Peyer's patch (tissue), 4 donors: ENCODE measurements at regions not wholly inside any gene's neighbourhood (a gene's known extent, or its start where the extent isn't known, plus 50 kb on each side); places are given as distances from the start of the nearest gene placed in this dataset.

ENCODE experiments used
- DNase-seq, 3 donors: peaks; one replicate each; pipeline ENCODE4 v3.0.0-alpha.2; 2017 to 2019
- H3K27ac ChIP-seq, 4 donors: fragments of 200-600 bp; sonication (generic); one replicate each; pipeline ENCODE4 v1.5.1; 2016 to 2019
- H3K27me3 ChIP-seq, 2 donors: fragments of 200-600 bp; sonication (generic); one replicate each; pipeline ENCODE4 v1.5.1; 2019
- H3K36me3 ChIP-seq, 3 donors: fragments of 200-600 bp; sonication (generic); one replicate each; pipeline ENCODE4 v1.5.1; 2016 to 2019
- H3K4me1 ChIP-seq, 4 donors: fragments of 200-600 bp; sonication (generic); one replicate each; pipeline ENCODE4 v1.5.1; 2016 to 2019
- H3K4me3 ChIP-seq, 4 donors: fragments of 200-600 bp; sonication (generic); 1 replicate in 3 of 4; 2 replicates in 1 of 4; pipeline ENCODE4 v1.5.1; 2016 to 2019; ENCODE audit warnings: mild to moderate bottlenecking in 1 of 4
- H3K9me3 ChIP-seq, 4 donors: fragments of 200-600 bp; sonication (generic); one replicate each; pipeline ENCODE4 v1.5.1; 2016 to 2019; ENCODE audit warnings: mild to moderate bottlenecking in 1 of 4
- POLR2A ChIP-seq, 2 donors: fragments of 450-650 bp; IDR thresholded peaks; one replicate each; pipeline ENCODE4 v1.5.1; 2017; ENCODE audit warnings: antibody characterized with exemption in 2 of 2, mild to moderate bottlenecking in 2 of 2, moderate library complexity in 2 of 2
- TF ChIP-seq, protein P1 (sequence below), 6 experiments: fragments of 450-650 bp in 4 of 6; fragments of 200-600 bp in 2 of 6; sonication (generic) in 1 of 6; IDR thresholded peaks; one replicate each; pipeline ENCODE4 v1.5.1; 2017 to 2019; ENCODE audit warnings: antibody characterized with exemption in 6 of 6, mild to moderate bottlenecking in 3 of 6, moderate library complexity in 1 of 6

DNA sequence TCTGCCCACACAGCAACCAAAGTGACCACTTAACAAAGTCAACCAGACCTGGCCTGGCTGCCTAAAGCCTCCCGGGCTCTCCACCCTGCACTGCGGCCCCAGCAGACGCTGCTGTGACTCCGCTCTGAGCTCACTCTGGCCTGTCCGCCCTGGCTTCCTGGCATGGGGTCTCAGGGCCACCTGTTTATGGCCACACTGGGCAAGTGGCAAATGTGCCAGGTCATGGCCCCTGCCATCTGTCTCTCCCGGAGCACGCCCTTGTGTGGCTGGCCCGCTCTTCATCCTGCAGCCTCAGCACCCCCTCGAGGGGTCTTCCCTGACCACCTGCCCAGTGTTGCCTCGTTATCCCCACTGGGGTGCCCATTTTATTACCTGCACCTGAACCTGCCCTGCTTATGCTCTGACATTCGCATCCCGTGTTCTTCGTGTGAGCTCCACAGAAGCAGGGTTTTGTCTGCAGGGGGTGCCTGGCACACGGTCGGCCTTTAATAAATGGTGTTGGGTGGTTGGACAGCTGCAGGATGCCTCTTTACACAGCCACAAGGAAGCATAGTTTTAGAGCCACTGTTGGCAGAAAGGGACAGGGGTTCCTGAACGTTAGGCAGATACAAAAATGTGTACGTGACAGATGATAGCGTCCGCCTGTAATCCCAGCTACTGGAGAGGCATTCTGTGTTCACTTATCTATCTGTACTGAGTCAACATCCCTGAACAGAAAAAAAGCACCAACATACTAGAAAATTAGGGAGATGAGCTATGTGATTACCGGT is 785.6 kb downstream of the TBC1D22A start:
- Histone ChIP-seq H3K9me3 (peaks cover 0 to 4% (median 0%) of the 10 kb centered on the region in 4 donors), H3K36me3 (no peaks in the 10 kb centered on the region), H3K4me3 (no peak overlapping the region), H3K27me3 (no peaks in the 10 kb centered on the region), H3K27ac (no peak overlapping the region), H3K4me1 (no peaks in the 10 kb centered on the region)
- DNase-seq, result no peak
- TF ChIP-seq POLR2A (IDR thresholded peaks at IDR 0.05), result no peak
- TF ChIP-seq, protein P1, sequence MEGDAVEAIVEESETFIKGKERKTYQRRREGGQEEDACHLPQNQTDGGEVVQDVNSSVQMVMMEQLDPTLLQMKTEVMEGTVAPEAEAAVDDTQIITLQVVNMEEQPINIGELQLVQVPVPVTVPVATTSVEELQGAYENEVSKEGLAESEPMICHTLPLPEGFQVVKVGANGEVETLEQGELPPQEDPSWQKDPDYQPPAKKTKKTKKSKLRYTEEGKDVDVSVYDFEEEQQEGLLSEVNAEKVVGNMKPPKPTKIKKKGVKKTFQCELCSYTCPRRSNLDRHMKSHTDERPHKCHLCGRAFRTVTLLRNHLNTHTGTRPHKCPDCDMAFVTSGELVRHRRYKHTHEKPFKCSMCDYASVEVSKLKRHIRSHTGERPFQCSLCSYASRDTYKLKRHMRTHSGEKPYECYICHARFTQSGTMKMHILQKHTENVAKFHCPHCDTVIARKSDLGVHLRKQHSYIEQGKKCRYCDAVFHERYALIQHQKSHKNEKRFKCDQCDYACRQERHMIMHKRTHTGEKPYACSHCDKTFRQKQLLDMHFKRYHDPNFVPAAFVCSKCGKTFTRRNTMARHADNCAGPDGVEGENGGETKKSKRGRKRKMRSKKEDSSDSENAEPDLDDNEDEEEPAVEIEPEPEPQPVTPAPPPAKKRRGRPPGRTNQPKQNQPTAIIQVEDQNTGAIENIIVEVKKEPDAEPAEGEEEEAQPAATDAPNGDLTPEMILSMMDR (IDR thresholded peaks at IDR 0.05), result no peak

DNA sequence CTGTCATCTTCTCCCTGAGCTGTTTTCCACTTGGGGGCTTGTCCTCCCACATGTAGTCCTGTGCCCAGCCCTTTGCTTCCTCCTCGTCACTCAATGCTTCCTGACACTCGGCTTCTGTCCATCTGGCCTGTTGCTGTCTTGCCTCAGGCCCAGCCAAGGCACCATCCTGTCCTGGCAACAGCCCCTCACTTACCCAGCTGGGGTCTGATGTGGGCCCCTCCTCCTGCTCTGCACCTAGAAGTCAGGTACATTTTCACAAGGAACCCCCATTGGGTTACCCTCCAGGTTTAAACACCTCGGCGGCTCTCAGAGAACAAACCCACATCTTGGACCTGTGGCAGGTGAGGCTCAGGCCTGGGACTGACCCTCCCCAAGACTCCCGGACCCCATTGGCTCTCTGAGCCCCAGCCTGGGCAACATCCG is 784.8 kb downstream of the TBC1D22A start:
- Histone ChIP-seq H3K27ac (no peak overlapping the region), H3K4me3 (no peak overlapping the region), H3K9me3 (peaks cover 0 to 4% (median 0%) of the 10 kb centered on the region in 4 donors), H3K4me1 (no peaks in the 10 kb centered on the region), H3K27me3 (no peaks in the 10 kb centered on the region), H3K36me3 (no peaks in the 10 kb centered on the region)
- DNase-seq, result no peak
- TF ChIP-seq, protein P1 (IDR thresholded peaks at IDR 0.05), result no peak
- no peak for TF ChIP-seq POLR2A (IDR thresholded peaks at IDR 0.05)

DNA sequence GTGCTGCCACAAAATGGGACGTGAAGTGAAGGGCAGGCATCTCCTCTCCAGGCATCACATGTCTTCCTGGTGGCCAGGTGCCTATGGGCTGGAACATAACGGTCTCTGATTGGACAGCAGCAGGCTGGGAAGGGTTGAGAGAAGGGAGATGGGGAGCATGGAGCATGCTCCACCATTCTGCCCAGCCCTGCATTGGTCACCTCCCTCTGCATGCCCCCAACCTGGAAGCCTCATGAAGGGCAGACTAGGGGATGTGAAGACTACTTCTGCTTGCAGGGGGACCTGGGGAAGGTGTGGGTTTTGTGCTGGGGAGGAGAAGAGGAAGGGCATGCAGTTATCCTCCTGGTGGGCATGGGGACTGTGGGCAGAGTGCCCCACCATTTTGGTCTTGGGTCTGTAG is 782.2 kb downstream of the TBC1D22A start:
- H3K4me3 ChIP-seq, result no peak overlapping the region
- no peak for TF ChIP-seq POLR2A (IDR thresholded peaks at IDR 0.05)
- TF ChIP-seq, protein P1 (IDR thresholded peaks at IDR 0.05), result no peak
- H3K4me1 ChIP-seq, result no peaks in the 10 kb centered on the region
- no peak for DNase-seq
- H3K27ac ChIP-seq, result no peak overlapping the region
- H3K27me3 ChIP-seq, result no peaks in the 10 kb centered on the region
- no peaks in the 10 kb centered on the region for H3K36me3 ChIP-seq
- peaks cover 0 to 4% (median 0%) of the 10 kb centered on the region in 4 donors for H3K9me3 ChIP-seq

DNA sequence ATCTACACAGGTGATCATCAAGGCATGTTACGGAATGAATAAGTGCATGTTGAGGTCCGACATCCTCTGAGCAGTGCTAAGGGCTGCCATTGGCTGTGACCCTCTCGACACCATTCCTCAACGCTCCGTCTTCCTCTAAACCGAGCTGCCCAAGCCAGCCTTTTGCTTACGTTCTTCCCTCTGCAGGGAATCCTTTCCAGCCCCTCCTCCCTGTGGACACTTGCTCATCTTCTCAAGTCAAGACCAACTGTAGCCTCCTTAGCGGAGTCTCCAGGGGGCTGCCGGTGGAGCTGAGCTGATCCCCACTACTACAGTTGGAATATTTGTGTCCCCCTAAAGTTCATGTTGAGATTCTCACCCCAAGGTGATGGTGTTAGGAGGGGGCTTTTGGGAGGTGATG is 781.0 kb downstream of the TBC1D22A start:
- H3K4me3 ChIP-seq, result no peak overlapping the region
- H3K27me3 ChIP-seq, result no peaks in the 10 kb centered on the region
- no peaks in the 10 kb centered on the region for H3K36me3 ChIP-seq
- peaks cover 0 to 4% (median 0%) of the 10 kb centered on the region in 4 donors for H3K9me3 ChIP-seq
- no peaks in the 10 kb centered on the region for H3K4me1 ChIP-seq
- no peak overlapping the region for H3K27ac ChIP-seq
- DNase-seq, result no peak
- no peak for TF ChIP-seq POLR2A (IDR thresholded peaks at IDR 0.05)
- TF ChIP-seq, protein P1 (IDR thresholded peaks at IDR 0.05), result no peak

DNA sequence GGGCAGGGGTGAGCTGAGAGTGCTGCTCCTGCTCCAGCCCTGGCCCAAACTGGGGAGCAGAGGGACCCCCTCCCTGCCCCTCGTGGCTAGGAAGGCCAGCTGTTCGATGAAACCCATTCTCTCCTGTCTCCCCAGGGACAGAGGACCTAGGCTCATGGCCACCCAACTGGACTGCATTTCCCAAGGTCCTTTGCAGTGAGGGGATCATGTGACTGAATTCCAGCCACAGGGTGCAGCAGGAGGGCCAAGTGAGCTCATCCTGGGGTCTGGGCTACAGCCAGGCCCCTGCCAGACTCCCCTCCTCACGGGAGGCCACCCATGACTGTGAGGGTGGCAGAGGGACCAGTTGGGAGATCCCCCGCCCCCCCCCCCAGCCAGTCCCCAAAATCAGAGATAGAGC is 777.6 kb downstream of the TBC1D22A start:
- Histone ChIP-seq H3K4me3 (no peak overlapping the region), H3K27me3 (no peaks in the 10 kb centered on the region), H3K9me3 (no peaks in the 10 kb centered on the region), H3K27ac (no peak overlapping the region), H3K4me1 (no peaks in the 10 kb centered on the region), H3K36me3 (no peaks in the 10 kb centered on the region)
- TF ChIP-seq, protein P1 (IDR thresholded peaks at IDR 0.05), result no peak
- TF ChIP-seq POLR2A (IDR thresholded peaks at IDR 0.05), result no peak
- no peak for DNase-seq
